BLaER1 (cell line): ENCODE measurements at regions not wholly inside any gene's neighbourhood (a gene's known extent, or its start where the extent isn't known, plus 50 kb on each side); places are given as distances from the start of the nearest gene placed in this dataset.

ENCODE experiments used
- H3K27ac ChIP-seq: shearing (Covaris generic); formaldehyde crosslinking; 2 replicates; pipeline ENCODE4 v1.8.1; 2022
- H3K27me3 ChIP-seq: shearing (Covaris generic); formaldehyde crosslinking; 2 replicates; pipeline ENCODE4 v1.8.1; 2022
- H3K36me3 ChIP-seq: shearing (Covaris generic); formaldehyde crosslinking; 2 replicates; pipeline ENCODE4 v1.8.1; 2022
- H3K4me1 ChIP-seq: shearing (Covaris generic); formaldehyde crosslinking; 2 replicates; pipeline ENCODE4 v1.8.1; 2022
- H3K4me2 ChIP-seq: shearing (Covaris generic); formaldehyde crosslinking; 2 replicates; pipeline ENCODE4 v1.8.1; 2022
- H3K4me3 ChIP-seq: shearing (Covaris generic); formaldehyde crosslinking; 2 replicates; pipeline ENCODE4 v1.8.1; 2022
- H3K9ac ChIP-seq: shearing (Covaris generic); formaldehyde crosslinking; 2 replicates; pipeline ENCODE4 v1.8.1; 2022
- H3K9me3 ChIP-seq: shearing (Covaris generic); formaldehyde crosslinking; 2 replicates; pipeline ENCODE4 v1.8.1; 2022
- H4K20me1 ChIP-seq: shearing (Covaris generic); formaldehyde crosslinking; 2 replicates; pipeline ENCODE4 v1.8.1; 2022
- Cebpa-rat ChIP-seq: shearing (Covaris generic); IDR thresholded peaks from 2 replicates; pipeline ENCODE4 v1.8.1; 2022

DNA sequence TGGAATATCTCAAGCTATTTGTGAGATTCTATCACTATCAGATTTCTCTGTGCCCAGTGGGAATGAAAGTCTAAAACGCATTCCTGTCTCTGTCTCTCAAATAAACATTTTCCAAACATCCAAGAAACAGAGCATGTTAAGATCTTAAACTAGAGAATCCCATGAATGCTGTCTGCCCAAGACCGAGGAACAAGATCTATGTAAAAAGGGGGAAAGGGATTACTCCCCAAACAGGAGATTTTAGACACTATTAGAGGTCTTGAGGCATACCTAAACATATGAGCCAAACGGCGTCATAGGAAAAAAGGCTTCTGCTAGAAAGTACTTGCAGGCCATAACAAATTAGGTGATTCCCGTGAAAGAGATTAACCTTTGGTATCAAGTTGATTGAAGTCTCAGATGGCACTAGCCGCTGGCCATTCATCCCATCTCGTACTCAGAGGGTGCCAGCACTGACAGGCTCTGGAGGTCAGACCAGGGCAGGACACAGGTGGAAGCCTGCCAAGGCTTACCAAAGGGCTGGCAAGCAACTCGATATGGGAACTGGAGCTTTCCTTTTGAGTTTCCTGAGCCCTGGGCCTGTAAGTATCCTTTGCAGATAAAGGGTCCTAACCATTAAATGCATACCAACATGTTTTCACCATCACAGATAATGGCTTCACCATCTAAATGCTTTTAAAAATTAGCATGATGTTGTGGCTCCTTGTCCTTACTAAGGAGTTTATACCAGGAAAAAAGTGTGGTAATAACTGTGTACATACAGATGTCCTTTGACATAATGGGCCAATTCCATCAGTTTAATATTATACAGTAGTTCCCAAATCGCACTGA, 225.2 kb downstream of the FOXO1 start:
- Histone ChIP-seq H3K4me2 (peak overlapping the region; percentile 80), H3K27me3 (no peaks in the 10 kb centered on the region), H3K4me3 (no peak overlapping the region), H3K9ac (no peak overlapping the region), H3K36me3 (no peaks in the 10 kb centered on the region), H3K9me3 (peaks cover 6% of the 10 kb centered on the region), H4K20me1 (no peaks in the 10 kb centered on the region), H3K4me1 (peaks cover 87% of the 10 kb centered on the region), H3K27ac (peak overlapping the region; percentile 86; the same call in 1 of the 2 replicates)
- no peak for TF ChIP-seq Cebpa-rat

DNA sequence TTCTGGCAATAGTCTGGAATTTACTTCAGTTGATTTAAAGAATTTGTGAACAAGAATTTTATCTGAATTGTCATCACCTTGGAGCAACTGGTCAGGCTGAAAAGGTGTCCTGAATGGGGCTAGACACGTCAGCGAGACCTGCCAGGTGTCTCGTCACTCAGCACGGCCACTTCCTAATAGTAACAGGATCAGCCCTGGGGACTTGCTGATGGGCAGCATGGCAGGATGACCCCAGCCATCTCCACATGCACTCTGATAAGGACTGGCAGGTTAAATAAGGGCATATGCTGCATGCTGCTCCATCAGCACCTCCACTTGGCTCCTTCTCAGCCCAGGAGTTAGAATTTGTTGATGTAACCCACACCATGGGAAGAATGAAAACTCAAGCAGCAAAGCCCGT, 224.2 kb downstream of the FOXO1 start:
- Histone ChIP-seq H3K4me2 (peak overlapping the region; percentile 89), H3K9me3 (no peaks in the 10 kb centered on the region), H3K9ac (no peak overlapping the region), H3K4me3 (no peak overlapping the region), H3K27ac (peak overlapping the region; percentile 95; the same call in 1 of the 2 replicates), H3K4me1 (peaks cover 95% of the 10 kb centered on the region), H3K27me3 (no peaks in the 10 kb centered on the region), H4K20me1 (no peaks in the 10 kb centered on the region), H3K36me3 (no peaks in the 10 kb centered on the region)
- no peak for TF ChIP-seq Cebpa-rat

DNA sequence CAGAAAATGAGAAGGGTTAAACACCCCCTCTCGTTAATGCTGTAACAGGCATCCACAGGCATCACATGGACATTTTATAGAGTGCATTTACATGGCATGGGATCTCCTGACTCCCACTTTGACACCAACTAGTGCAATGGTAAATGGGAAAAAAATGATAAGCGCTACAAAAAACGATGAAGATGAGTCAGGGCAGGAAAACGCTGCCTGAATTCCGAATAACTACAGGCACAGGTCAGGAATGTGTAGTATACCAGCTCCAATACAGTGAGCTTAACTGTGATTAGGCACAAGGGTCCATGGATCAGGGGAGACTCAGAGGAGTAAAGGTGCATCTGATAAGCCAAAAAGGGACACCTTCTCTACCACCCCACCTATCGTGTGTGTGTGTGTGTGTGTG, 223.6 kb downstream of the FOXO1 start:
- TF ChIP-seq Cebpa-rat: no peak
- no peaks in the 10 kb centered on the region for H4K20me1 ChIP-seq
- peak overlapping the region; percentile 95 for H3K27ac ChIP-seq
- no peaks in the 10 kb centered on the region for H3K9me3 ChIP-seq
- peaks cover 93% of the 10 kb centered on the region for H3K4me1 ChIP-seq
- H3K4me3 ChIP-seq: no peak overlapping the region
- no peaks in the 10 kb centered on the region for H3K36me3 ChIP-seq
- H3K4me2 ChIP-seq: peak overlapping the region; percentile 89
- no peak overlapping the region for H3K9ac ChIP-seq
- no peaks in the 10 kb centered on the region for H3K27me3 ChIP-seq

DNA sequence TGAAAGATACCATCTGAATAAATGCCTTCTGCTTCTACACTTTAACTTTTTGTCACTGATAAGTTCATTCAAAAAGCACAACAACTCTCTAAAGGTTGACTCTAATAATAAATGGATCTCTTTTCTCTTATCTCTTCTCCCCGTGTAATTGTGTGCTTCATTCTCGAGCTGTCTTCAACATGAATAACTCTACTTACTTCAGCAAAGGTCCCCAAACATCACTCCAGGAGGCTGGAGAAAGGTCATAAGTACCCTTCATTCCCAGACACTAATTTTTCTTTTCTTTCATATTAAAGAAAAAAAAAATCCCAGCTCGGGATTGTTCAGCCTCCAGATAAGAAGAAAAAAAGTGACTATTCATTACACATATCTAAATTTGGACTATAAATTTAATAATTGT, 222.2 kb downstream of the FOXO1 start:
- Histone ChIP-seq H3K36me3 (no peaks in the 10 kb centered on the region), H4K20me1 (no peaks in the 10 kb centered on the region), H3K4me3 (no peak overlapping the region), H3K4me2 (peak overlapping the region; percentile 89), H3K9ac (no peak overlapping the region), H3K4me1 (peaks cover 94% of the 10 kb centered on the region), H3K27me3 (no peaks in the 10 kb centered on the region), H3K27ac (peak overlapping the region; percentile 95), H3K9me3 (peaks cover 6% of the 10 kb centered on the region)
- no peak for TF ChIP-seq Cebpa-rat

DNA sequence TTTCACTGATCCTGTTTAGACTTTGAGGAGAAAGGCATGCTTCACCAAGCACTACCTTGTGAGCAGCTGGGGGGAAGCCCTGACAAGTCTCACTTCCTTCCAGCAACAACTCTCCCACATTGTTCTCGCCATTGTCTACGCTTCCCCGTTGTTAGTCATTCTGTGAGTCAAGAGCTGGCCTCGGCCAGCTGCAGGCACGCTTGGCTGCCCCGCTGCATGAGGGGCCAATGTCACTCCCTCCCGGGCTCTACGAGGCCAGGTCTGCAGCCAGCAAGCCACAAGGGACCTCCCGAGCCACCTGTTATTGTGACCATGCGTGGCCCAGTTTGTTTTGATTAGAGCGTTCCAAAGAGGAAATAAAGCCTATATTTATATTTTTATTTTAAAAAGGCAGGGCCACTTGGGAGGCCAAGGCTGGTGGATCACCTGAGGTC, 220.9 kb downstream of the FOXO1 start:
- peak overlapping the region; percentile 89 for H3K4me2 ChIP-seq

DNA sequence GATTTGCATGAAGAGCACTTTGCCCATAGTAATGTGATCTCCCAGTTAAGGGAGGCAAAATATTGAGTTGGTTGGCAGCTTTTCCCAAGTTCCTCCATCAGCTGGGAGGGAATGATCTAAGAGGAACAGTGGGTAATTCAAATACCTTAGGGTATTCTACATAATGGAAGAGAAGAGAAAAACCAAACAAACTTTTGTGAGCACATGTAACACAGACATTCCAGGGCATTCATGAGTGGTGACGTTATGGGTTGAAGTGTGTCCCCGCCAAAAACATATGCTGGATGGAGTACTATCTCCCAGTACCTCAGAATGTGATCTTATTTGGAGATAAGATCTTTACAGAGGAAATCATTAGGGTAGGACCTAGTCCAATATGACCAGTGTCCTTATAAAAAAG, 220.1 kb downstream of the FOXO1 start:
- peak overlapping the region; percentile 89 for H3K4me2 ChIP-seq
- H3K27me3 ChIP-seq: no peaks in the 10 kb centered on the region
- H3K36me3 ChIP-seq: no peaks in the 10 kb centered on the region
- peaks cover 82% of the 10 kb centered on the region for H3K4me1 ChIP-seq
- no peak for TF ChIP-seq Cebpa-rat
- no peaks in the 10 kb centered on the region for H4K20me1 ChIP-seq
- H3K9me3 ChIP-seq: peaks cover 17% of the 10 kb centered on the region
- no peak overlapping the region for H3K4me3 ChIP-seq
- H3K27ac ChIP-seq: peak overlapping the region; percentile 95
- peak overlapping the region; percentile 40; the same call in 1 of the 2 replicates for H3K9ac ChIP-seq

More for the DNA sequence above, 220.9 kb downstream of the FOXO1 start:
- Histone ChIP-seq H3K4me1 (peaks cover 82% of the 10 kb centered on the region), H3K27ac (peak overlapping the region; percentile 95), H3K4me3 (no peak overlapping the region), H3K9ac (peak overlapping the region; percentile 77), H4K20me1 (no peaks in the 10 kb centered on the region), H3K36me3 (no peaks in the 10 kb centered on the region), H3K9me3 (peaks cover 17% of the 10 kb centered on the region), H3K27me3 (no peaks in the 10 kb centered on the region)
- TF ChIP-seq Cebpa-rat: no peak

DNA sequence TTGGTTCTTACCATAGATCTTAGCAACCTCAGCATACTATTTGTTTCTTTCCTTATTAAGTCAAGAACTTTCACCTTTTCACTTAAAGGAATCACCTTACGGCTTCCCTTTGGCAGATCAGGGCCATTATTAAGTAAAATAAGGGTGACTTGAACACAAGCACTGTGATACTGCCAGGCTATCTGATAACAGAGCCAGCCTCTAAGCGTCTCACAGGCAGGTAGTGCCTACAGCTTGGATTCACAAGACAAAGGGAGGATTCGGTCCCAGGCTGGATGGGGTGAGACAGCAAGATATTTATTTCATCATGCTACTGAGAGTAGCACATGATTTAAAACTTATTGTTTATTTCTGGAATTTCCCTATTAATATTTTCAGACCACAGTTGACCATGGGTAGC, 218.6 kb downstream of the FOXO1 start:
- H3K36me3 ChIP-seq: no peaks in the 10 kb centered on the region
- H3K4me2 ChIP-seq: peak overlapping the region; percentile 19; the same call in 1 of the 2 replicates
- TF ChIP-seq Cebpa-rat: no peak
- H3K9ac ChIP-seq: no peak overlapping the region
- no peaks in the 10 kb centered on the region for H3K27me3 ChIP-seq
- peaks cover 17% of the 10 kb centered on the region for H3K9me3 ChIP-seq
- H3K4me1 ChIP-seq: peaks cover 82% of the 10 kb centered on the region
- no peaks in the 10 kb centered on the region for H4K20me1 ChIP-seq
- H3K27ac ChIP-seq: peak overlapping the region; percentile 51
- no peak overlapping the region for H3K4me3 ChIP-seq

DNA sequence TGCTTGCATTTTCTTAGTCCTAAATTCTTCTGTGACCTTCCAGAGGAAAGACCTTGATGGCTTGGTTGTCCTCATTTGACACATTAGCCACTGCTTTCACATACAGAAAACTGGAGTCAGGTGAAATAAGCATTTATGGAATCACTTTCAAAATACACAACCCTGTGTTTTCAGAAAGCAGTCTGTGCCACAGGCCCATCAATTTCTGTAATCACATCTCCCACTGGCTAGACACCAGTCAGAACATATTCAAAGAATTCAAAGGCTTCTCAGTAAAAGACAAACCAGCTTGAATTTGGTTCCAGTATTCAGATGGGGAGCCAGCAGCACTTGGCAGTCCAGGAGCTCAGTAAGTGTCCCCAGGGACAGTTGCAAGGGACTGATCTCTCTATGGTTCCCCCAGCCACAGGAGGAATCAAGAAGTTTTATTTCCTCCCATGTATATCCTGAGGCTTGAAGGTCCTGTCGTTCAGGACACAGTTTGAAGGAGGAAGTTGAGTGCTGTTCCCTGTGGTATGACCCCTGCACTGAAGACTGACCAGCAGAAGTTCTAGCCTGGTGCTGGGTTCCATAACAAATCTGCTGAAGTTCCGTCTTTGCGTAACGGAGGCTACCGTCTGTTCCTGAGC, 214.3 kb downstream of the FOXO1 start:
- Histone ChIP-seq H3K27me3 (no peaks in the 10 kb centered on the region), H3K36me3 (no peaks in the 10 kb centered on the region), H4K20me1 (no peaks in the 10 kb centered on the region), H3K9ac (peak overlapping the region; percentile 9; the same call in 1 of the 2 replicates), H3K4me2 (peak overlapping the region; percentile 68), H3K27ac (peak overlapping the region; percentile 70), H3K4me3 (no peak overlapping the region), H3K9me3 (peaks cover 17% of the 10 kb centered on the region), H3K4me1 (peaks cover 55% of the 10 kb centered on the region)
- TF ChIP-seq Cebpa-rat: no peak

DNA sequence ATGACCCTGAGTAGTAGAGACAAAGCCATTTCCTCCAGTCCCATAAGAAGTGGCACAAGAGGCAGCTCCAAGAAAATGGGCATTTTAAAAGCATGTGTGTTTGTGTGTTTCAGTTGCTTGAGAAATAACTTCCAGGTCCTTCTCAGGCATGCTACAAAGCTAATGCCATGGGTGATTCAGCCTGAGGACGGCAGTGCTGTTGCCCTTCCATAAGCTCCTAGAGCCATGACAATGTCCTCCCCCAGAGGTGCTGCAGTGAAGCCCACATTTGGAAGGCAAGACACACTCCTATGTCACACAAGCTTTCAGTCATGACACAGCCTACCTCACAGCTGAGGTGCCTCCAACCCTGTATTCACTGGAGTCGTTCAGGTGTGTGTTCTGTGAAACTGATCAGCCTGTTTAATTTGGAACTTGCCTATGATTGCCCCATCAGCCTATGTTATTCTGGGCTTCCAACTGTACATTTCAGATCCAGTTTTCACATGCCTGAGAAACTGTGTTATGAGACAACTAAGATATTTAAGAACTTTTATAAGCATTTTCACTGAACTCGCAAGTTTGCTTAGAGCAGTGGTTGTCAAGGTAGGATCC, 213.6 kb downstream of the FOXO1 start:
- no peaks in the 10 kb centered on the region for H3K36me3 ChIP-seq
- no peaks in the 10 kb centered on the region for H3K27me3 ChIP-seq
- no peak for TF ChIP-seq Cebpa-rat
- H3K4me3 ChIP-seq: no peak overlapping the region
- peak overlapping the region; percentile 68 for H3K4me2 ChIP-seq
- H3K9me3 ChIP-seq: peaks cover 17% of the 10 kb centered on the region
- peak overlapping the region; percentile 70 for H3K27ac ChIP-seq
- no peaks in the 10 kb centered on the region for H4K20me1 ChIP-seq
- H3K4me1 ChIP-seq: peaks cover 50% of the 10 kb centered on the region
- peak overlapping the region; percentile 9; the same call in 1 of the 2 replicates for H3K9ac ChIP-seq
